GM13977 (cell line): ENCODE measurements at regions not wholly inside any gene's neighbourhood (a gene's known extent, or its start where the extent isn't known, plus 50 kb on each side); places are given as distances from the start of the nearest gene placed in this dataset.

ENCODE experiments used
- DNase-seq: peaks from one replicate; pipeline ENCODE4 v3.0.0; 2012; ENCODE audit warnings: low spot score
- in situ Hi-C: fragments of 300-500 bp; cut with MboI; formaldehyde crosslinking; loops from one replicate; pipeline ENCODE4 v1.12.0; 2022; ENCODE audit warnings: low sequenced_read_pairs, low pct_unique_long_range_greater_than_20kb, mixed read lengths, inconsistent platforms; ENCODE audit not compliant: unreplicated experiment
- TF ChIP-seq, protein P1 (sequence below): IDR thresholded peaks from 2 replicates; pipeline ENCODE4 v1.5.1; 2012; ENCODE audit warnings: mild to moderate bottlenecking, control low read depth; ENCODE audit not compliant: insufficient read depth; ENCODE audit errors: extremely low read depth, missing control alignments

DNA sequence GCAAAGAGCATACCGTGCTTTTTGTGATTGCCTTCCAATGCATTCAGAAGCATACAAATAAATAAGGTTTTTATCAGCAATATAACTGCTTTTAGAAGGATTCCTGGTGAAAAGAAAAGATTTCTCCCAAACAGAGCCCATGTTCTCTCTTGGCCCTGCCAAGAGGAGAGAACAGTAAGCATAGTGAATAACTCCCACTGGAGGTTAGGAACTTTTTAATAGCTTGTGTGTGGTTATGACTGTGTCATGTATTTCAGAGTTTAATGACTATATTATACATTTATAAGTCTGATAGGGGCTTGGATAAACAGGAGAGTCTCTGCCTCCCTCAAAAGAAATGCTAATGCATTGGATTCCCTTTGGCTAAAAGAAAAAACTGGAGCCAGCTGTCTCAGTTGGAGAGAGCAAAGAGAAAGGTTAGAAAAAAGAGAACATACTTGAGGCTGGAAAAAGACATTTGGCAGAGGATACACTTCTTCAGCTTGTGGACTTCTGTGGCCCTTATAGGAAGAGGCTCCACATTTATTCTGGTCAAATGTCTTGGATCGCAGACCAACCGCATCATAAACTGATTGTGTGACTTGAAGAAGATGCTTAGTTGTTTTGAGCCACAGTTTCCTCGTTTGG is 63.0 kb upstream of the SPRED2 start:
- in situ Hi-C loops = no loop called here
- TF ChIP-seq, protein P1, sequence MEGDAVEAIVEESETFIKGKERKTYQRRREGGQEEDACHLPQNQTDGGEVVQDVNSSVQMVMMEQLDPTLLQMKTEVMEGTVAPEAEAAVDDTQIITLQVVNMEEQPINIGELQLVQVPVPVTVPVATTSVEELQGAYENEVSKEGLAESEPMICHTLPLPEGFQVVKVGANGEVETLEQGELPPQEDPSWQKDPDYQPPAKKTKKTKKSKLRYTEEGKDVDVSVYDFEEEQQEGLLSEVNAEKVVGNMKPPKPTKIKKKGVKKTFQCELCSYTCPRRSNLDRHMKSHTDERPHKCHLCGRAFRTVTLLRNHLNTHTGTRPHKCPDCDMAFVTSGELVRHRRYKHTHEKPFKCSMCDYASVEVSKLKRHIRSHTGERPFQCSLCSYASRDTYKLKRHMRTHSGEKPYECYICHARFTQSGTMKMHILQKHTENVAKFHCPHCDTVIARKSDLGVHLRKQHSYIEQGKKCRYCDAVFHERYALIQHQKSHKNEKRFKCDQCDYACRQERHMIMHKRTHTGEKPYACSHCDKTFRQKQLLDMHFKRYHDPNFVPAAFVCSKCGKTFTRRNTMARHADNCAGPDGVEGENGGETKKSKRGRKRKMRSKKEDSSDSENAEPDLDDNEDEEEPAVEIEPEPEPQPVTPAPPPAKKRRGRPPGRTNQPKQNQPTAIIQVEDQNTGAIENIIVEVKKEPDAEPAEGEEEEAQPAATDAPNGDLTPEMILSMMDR = no peak
- DNase-seq = no peak

DNA sequence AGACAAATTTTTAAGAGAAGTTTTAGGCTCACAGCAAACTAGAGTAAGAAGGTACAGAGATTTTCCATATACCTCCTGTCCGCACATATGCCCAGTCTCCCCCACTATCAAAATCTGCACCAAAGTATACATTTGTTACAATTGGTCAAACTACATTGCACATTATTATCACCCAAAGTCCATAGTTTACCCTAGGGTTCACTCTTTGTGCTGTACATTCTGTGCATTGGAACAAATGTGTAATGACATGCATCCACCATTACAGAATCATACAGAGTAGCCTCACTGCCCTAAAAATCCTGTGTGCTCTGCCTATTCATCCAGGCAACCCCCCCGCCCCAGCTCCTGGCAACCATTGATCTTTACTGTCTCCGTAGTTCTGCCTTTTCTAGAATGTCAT is 61.7 kb upstream of the SPRED2 start:
- DNase-seq = no peak
- in situ Hi-C loops = no loop called here
- TF ChIP-seq, protein P1 = no peak

DNA sequence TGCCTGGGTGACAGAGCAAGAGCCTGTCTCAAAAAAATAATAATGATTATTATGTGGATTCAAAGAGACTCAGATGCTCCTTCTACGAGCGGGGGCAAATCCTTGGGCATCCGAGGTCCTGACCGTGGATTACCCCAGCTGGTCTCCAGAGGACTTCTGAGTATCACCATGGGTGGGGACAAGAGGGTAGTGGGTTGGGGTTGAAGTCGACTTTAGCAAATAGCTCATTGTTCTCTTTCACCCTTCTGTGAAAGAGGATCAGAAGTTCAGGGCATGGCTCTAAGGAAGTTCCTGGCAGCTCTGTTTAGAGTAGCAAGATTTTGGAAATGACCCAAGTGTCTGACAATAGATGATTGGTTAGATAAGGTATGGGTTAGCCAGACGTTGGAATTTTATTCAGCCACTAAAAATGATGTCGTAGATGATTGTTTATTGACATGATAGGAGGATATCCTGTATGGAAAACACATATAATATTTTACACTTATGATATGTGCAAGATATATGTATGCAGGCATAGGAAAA is 59.0 kb upstream of the SPRED2 start:
- in situ Hi-C loops = no loop called here
- DNase-seq = no peak
- TF ChIP-seq, protein P1 = no peak

DNA sequence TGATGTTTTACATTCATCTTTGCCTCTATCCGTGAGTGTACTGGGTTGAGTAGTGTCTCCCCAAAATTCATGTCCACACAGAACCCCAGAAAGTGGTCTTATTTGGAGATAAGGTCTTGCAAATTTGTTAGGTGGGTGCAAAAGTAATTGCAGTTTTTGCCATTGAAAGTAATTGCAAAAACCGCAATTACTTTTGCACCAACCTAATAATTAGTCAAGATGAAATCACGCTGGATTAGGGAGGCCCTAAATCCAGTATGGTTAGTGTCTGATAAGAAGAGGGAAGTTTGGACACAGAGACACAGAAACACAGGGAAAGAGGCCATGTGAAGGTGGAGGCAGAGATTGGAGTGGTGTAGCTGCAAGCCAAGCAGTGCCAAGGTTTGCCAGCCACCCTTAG is 57.8 kb upstream of the SPRED2 start:
- TF ChIP-seq, protein P1 = no peak
- in situ Hi-C loops = no loop called here
- no peak for DNase-seq

DNA sequence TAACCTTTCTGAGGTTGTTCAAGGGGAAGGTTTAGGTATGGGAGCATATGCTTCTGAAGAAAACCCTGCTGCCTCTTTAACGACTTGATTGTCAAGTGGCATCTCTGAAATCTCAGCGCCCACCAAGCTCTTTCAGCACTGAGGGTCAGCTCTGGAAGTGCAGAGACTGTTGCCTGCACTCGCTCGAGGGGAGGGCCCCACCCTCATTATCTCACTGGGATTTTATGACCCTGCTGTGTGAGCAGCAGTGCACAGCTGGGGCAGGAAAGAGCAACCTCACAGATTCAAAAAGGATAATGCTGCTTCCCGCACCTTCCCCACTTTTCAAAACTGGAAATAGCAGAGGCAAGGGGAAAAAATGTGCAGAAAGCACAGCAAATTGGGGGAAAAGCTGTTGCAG is 56.9 kb upstream of the SPRED2 start:
- TF ChIP-seq, protein P1 = no peak
- in situ Hi-C loops = no loop called here
- DNase-seq = no peak

DNA sequence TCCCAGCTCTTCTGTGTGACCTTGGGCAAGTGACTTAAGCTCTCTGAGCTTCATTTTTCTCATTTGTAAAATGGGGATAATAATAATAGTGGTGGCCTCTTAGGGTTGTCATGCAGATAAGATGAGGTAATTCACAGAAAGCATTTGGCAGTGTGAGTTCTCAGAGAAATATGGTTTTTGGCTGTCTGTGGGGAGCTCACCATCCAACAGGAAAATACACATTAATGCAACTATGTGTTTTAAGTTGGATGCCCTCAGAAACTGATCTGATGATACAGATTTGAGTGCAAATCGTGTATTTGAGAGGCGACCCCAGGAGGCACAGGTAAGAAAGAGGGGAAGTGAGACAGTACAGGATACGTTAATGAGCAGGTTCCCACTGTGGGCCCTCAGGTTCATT is 56.1 kb upstream of the SPRED2 start:
- no peak for DNase-seq
- TF ChIP-seq, protein P1 = no peak
- in situ Hi-C loops = no loop called here
